Spleen (tissue), 11 donors: ENCODE measurements at regions not wholly inside any gene's neighbourhood (a gene's known extent, or its start where the extent isn't known, plus 50 kb on each side); places are given as distances from the start of the nearest gene placed in this dataset.

Source experiments
- DNase-seq: peaks from one replicate; pipeline ENCODE4 v3.0.0-alpha.2; 2020
- H3K27ac ChIP-seq, 8 donors: fragments of 200-600 bp; sonication (generic) in 7 of 8; 1 replicate in 4 of 8; 2 replicates in 4 of 8; pipeline versions ENCODE4 v1.5.0 to v1.8.0; 2016 to 2021; ENCODE audit warnings: inconsistent platforms in 4 of 8, mild to moderate bottlenecking in 4 of 8, moderate library complexity in 1 of 8
- H3K27me3 ChIP-seq, 7 donors: fragments of 200-600 bp; sonication (generic) in 6 of 7; replicated peaks in 1 of 7; 1 replicate in 4 of 7; 2 replicates in 3 of 7; pipeline versions ENCODE4 v1.5.0 to v1.8.0; 2016 to 2021; ENCODE audit warnings: inconsistent platforms in 3 of 7, mild to moderate bottlenecking in 1 of 7
- H3K36me3 ChIP-seq, 6 donors: fragments of 200-600 bp; sonication (generic) in 5 of 6; 1 replicate in 4 of 6; 2 replicates in 2 of 6; pipeline versions ENCODE4 v1.5.0 to v1.8.0; 2016 to 2021; ENCODE audit warnings: inconsistent platforms in 2 of 6
- H3K4me1 ChIP-seq, 6 donors: fragments of 200-600 bp; sonication (generic) in 5 of 6; 1 replicate in 3 of 6; 2 replicates in 3 of 6; pipeline versions ENCODE4 v1.5.0 to v1.8.0; 2016 to 2021; ENCODE audit warnings: inconsistent platforms in 3 of 6
- H3K4me3 ChIP-seq, 8 donors: fragments of 200-600 bp; sonication (generic) in 7 of 8; 1 replicate in 4 of 8; 2 replicates in 4 of 8; pipeline versions ENCODE4 v1.5.0 to v1.8.0; 2016 to 2021; ENCODE audit warnings: inconsistent platforms in 4 of 8, mild to moderate bottlenecking in 4 of 8, moderate library complexity in 2 of 8
- H3K9me3 ChIP-seq, 8 donors: fragments of 200-600 bp; sonication (generic) in 7 of 8; 1 replicate in 4 of 8; 2 replicates in 4 of 8; pipeline versions ENCODE4 v1.5.0 to v1.8.0; 2016 to 2021; ENCODE audit warnings: inconsistent platforms in 4 of 8
- CTCF ChIP-seq, 11 experiments: fragments of 200-600 bp in 7 of 11; fragments of 450-650 bp in 4 of 11; sonication (generic) in 4 of 11; IDR thresholded peaks in 8 of 11; conservative IDR thresholded peaks in 3 of 11; 1 replicate in 7 of 11; 2 replicates in 4 of 11; pipeline versions ENCODE4 v1.4.0 to v1.8.0; 2016 to 2021; ENCODE audit warnings: antibody characterized with exemption in 11 of 11, inconsistent platforms in 4 of 11, mild to moderate bottlenecking in 1 of 11
- POLR2A ChIP-seq, 3 donors: fragments of 450-650 bp; IDR thresholded peaks; one replicate each; pipeline ENCODE4 v1.5.1; 2017; ENCODE audit warnings: antibody characterized with exemption in 3 of 3, mild to moderate bottlenecking in 1 of 3
- POLR2AphosphoS5 ChIP-seq, 3 donors: sonication (generic); formaldehyde crosslinking; IDR thresholded peaks; one replicate each; pipeline ENCODE4 v1.5.1; 2017; ENCODE audit warnings: antibody characterized with exemption in 3 of 3
- WGBS, 5 donors: extraction: QIAGEN DNeasy Blood & Tissue Kit in 3 of 5; methylation state at CpG; one replicate each; pipeline versions ENCODE4 v1.1.5 to v1.1.7; 2013 to 2018; 5-methylcytosine and 5-hydroxymethylcytosine counted together
- intact Hi-C: fragments of 100-400 bp; cut with DNase I; formaldehyde crosslinking; loops from one replicate; pipeline ENCODE4 v1.15.0; 2023; ENCODE audit warnings: low total_unique reads
- donor health status: healthy with polysubstance abuse.
- donor health status: DM: no; HTN: no; CAD: no; lungs with moderate emphysema.
- donor health status: DM: no; HTN: no; CAD: no.
- donor health status: Bipolar disorder and iron deficiency.
- donor health status: healthy.
- donor health status: DM: no; HTN: no; CAD: no.
- donor health status: DM: yes; HTN: yes; CAD: no.

DNA sequence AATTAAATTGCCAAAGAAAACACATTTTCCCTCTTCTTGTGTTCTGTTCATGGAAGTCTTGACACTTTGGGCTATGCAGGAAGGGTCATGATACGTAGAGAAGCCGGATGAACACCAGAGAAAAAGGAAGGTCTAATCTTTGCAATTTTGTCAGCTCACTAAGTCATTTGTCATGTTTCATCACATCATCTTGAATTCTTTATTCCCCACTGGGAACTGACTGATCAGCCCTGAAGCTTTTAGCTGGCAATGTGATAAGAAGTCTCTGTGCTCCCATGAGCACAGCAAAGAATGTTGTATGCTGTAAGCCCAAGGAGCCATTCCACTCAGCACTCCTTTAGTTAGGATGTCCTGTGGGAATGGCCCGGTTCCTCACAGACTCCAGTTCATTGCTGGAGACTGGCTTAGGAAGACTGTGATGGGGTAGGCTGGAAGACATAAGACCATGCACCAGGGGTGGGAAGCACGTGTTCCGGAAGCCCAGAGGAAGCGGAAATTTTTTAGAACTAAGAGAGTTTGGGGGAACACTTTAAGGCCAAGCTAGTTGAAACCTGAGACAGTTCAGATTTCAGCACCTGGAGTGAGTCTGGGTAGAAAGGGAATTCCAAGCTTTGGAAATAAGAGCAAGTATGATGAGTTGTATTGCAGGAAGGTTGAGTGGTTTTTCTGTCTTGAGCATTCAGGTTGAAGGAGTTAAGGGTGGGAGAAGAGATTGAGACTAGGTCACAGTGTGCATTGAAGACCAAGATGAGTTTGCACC is 306.7 kb upstream of the MTNR1B start:
- Histone ChIP-seq H3K27me3 (no peaks in the 10 kb centered on the region), H3K9me3 (no peaks in the 10 kb centered on the region), H3K4me1 (no peaks in the 10 kb centered on the region), H3K27ac (no peak overlapping the region), H3K36me3 (no peaks in the 10 kb centered on the region), H3K4me3 (no peak overlapping the region)
- intact Hi-C loops = no loop called here
- 70 to 87% (median 81%) methylated on average over 6 of the region's 6 CpGs for WGBS, 5 donors
- TF ChIP-seq POLR2A (IDR thresholded peaks at IDR 0.05) (no peak), POLR2AphosphoS5 (IDR thresholded peaks at IDR 0.05) (no peak), CTCF (IDR thresholded peaks at IDR 0.05 in 8 of 11, conservative IDR thresholded peaks at IDR 0.05 in 3 of 11) (no peak)
- DNase-seq = no peak

DNA sequence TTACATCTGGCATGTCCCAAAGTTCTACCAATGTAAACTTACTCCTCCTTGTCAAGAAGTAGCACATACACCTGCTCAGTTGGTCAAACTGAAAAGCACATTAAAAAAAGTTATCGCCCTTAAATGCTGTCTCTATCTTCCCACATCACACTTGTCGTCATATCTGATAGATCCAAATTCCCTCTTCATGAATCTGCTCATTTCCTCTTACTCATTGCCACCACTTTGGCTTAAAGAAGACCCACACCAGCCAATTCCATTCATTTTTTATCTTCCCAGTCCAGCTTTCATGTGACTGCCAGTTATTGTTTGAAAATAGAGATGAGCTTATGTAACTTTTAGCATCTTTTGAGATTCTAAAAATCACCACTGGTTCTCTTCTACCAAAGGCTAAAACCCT is 305.9 kb upstream of the MTNR1B start:
- TF ChIP-seq POLR2A (IDR thresholded peaks at IDR 0.05) (no peak), POLR2AphosphoS5 (IDR thresholded peaks at IDR 0.05) (no peak), CTCF (IDR thresholded peaks at IDR 0.05 in 8 of 11, conservative IDR thresholded peaks at IDR 0.05 in 3 of 11) (no peak)
- Histone ChIP-seq H3K36me3 (no peaks in the 10 kb centered on the region), H3K9me3 (no peaks in the 10 kb centered on the region), H3K4me3 (no peak overlapping the region), H3K4me1 (no peaks in the 10 kb centered on the region), H3K27ac (no peak overlapping the region), H3K27me3 (no peaks in the 10 kb centered on the region)
- intact Hi-C loops = no loop called here
- no peak for DNase-seq
- 73 to 83% (median 76%) methylated on average over 2 of the region's 2 CpGs for WGBS, 5 donors

DNA sequence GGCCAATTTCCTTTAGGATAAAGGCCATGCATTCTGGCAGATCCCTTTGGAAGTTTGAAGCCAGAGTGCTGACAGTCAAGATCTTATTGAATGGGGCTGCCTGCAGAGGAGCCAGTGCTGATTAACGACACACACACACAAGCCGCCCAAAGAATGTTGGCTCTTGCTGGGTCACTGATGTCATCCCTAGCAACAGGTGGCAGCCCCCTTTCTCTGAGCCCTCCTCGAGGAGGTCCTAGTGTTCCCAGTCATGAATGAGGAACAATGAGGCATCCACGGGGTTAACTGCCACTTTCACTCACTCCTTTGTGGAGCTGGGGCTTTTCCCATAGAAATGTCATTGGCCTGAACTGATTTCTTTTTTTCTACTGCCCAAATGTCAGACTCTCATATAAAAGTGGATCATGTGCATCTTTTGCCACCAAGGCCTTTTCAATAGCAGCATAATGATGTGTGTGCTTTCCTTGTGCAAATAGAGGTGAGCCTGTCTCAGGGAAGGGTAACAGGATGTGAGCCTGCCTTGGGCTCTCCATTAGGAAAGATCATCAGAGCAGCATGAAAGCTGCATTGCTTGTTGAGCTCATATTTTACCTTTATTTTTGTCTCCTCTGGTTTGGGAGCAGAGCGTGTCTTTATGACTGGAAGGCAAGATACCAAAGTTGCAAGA is 301.8 kb upstream of the MTNR1B start:
- H3K27ac ChIP-seq = no peak overlapping the region
- TF ChIP-seq CTCF (IDR thresholded peaks at IDR 0.05 in 8 of 11, conservative IDR thresholded peaks at IDR 0.05 in 3 of 11) (no peak), POLR2AphosphoS5 (IDR thresholded peaks at IDR 0.05) (no peak), POLR2A (IDR thresholded peaks at IDR 0.05) (no peak)
- no peak for DNase-seq
- H3K27me3 ChIP-seq = no peaks in the 10 kb centered on the region
- H3K4me1 ChIP-seq = no peaks in the 10 kb centered on the region
- no peaks in the 10 kb centered on the region for H3K36me3 ChIP-seq
- H3K9me3 ChIP-seq = no peaks in the 10 kb centered on the region
- intact Hi-C loops = no loop called here
- WGBS, 5 donors = 77 to 88% (median 81%) methylated on average over 5 of the region's 5 CpGs
- no peak overlapping the region for H3K4me3 ChIP-seq

- TF ChIP-seq POLR2A (IDR thresholded peaks at IDR 0.05) (no peak), CTCF (IDR thresholded peaks at IDR 0.05 in 8 of 11, conservative IDR thresholded peaks at IDR 0.05 in 3 of 11) (no peak), POLR2AphosphoS5 (IDR thresholded peaks at IDR 0.05) (no peak)
- WGBS, 5 donors = 50 to 81% (median 79%) methylated on average over 3 of the region's 3 CpGs
Observed at GRCh38 chr11:92670308-92670890, 299.1 kb upstream of the MTNR1B start.

More at GRCh38 chr11:92670308-92670890, 299.1 kb upstream of the MTNR1B start:
- Histone ChIP-seq H3K27ac (no peak overlapping the region), H3K27me3 (no peaks in the 10 kb centered on the region), H3K9me3 (no peaks in the 10 kb centered on the region), H3K4me3 (no peak overlapping the region), H3K4me1 (no peaks in the 10 kb centered on the region), H3K36me3 (no peaks in the 10 kb centered on the region)
- DNase-seq = no peak
- intact Hi-C loops = no loop called here
